OCI-LY3 (cell line): ENCODE measurements at regions not wholly inside any gene's neighbourhood (a gene's known extent, or its start where the extent isn't known, plus 50 kb on each side); places are given as distances from the start of the nearest gene placed in this dataset.

Experiments used
- EZH2phosphoT487 ChIP-seq: fragments of 200-600 bp; shearing (Covaris generic); IDR thresholded peaks from 2 replicates; pipeline ENCODE4 v1.6.1; 2018; ENCODE audit warnings: antibody characterized with exemption, mixed run types, low read depth
- TF ChIP-seq, protein P1 (sequence below): fragments of 200-600, 300-600 bp; sonication (generic); IDR thresholded peaks from 2 replicates; pipeline ENCODE4 v1.5.1; 2014; ENCODE audit warnings: antibody characterized with exemption, low read length, low read depth

GRCh38 chr4:153887217-153887616 lies 98.3 kb upstream of the SFRP2 start:
- TF ChIP-seq, protein P1, sequence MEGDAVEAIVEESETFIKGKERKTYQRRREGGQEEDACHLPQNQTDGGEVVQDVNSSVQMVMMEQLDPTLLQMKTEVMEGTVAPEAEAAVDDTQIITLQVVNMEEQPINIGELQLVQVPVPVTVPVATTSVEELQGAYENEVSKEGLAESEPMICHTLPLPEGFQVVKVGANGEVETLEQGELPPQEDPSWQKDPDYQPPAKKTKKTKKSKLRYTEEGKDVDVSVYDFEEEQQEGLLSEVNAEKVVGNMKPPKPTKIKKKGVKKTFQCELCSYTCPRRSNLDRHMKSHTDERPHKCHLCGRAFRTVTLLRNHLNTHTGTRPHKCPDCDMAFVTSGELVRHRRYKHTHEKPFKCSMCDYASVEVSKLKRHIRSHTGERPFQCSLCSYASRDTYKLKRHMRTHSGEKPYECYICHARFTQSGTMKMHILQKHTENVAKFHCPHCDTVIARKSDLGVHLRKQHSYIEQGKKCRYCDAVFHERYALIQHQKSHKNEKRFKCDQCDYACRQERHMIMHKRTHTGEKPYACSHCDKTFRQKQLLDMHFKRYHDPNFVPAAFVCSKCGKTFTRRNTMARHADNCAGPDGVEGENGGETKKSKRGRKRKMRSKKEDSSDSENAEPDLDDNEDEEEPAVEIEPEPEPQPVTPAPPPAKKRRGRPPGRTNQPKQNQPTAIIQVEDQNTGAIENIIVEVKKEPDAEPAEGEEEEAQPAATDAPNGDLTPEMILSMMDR, result no peak
- no peak for TF ChIP-seq EZH2phosphoT487
